ENCODE measurements at regions not wholly inside any gene's neighbourhood (a gene's known extent, or its start where the extent isn't known, plus 50 kb on each side); places are given as distances from the start of the nearest gene placed in this dataset.

GRCh38 chr4:45346816-45347435, 620.6 kb upstream of the GNPDA2 start:
- no peak for TF ChIP-seq TOX (CRISPR knock-in tag; IDR thresholded peaks at IDR 0.05; ENCODE audit: borderline replicate concordance)
- TF ChIP-seq TSHZ2 (CRISPR knock-in tag; IDR thresholded peaks at IDR 0.05) = no peak
- no peak for TF ChIP-seq TCF4 (CRISPR knock-in tag; IDR thresholded peaks at IDR 0.05; ENCODE audit: borderline replicate concordance)
- TF ChIP-seq PATZ1 (CRISPR knock-in tag; IDR thresholded peaks at IDR 0.05; ENCODE audit: borderline replicate concordance) = no peak
- TF ChIP-seq ZC3H10 (CRISPR knock-in tag; IDR thresholded peaks at IDR 0.05) = no peak
- TF ChIP-seq ZNF70 (CRISPR knock-in tag; IDR thresholded peaks at IDR 0.05) = no peak
- TF ChIP-seq ISL1 (CRISPR knock-in tag; IDR thresholded peaks at IDR 0.05) = no peak
- no peak for TF ChIP-seq PPARA (CRISPR knock-in tag; IDR thresholded peaks at IDR 0.05; ENCODE audit: borderline replicate concordance)
- TF ChIP-seq ARNTL (CRISPR knock-in tag; IDR thresholded peaks at IDR 0.05; ENCODE audit: borderline replicate concordance, low read depth) = no peak
- no peak for TF ChIP-seq RARB (CRISPR knock-in tag; IDR thresholded peaks at IDR 0.05)
- TF ChIP-seq SNAI2 (CRISPR knock-in tag; IDR thresholded peaks at IDR 0.05) = no peak
- TF ChIP-seq ZNF565 (CRISPR knock-in tag; conservative IDR thresholded peaks at IDR 0.05; ENCODE audit: low read depth) = no peak
- TF ChIP-seq ZNF8 (CRISPR knock-in tag; IDR thresholded peaks at IDR 0.05) = no peak
- TF ChIP-seq ZFP30 (CRISPR knock-in tag; IDR thresholded peaks at IDR 0.05) = no peak
- TF ChIP-seq, protein P1, sequence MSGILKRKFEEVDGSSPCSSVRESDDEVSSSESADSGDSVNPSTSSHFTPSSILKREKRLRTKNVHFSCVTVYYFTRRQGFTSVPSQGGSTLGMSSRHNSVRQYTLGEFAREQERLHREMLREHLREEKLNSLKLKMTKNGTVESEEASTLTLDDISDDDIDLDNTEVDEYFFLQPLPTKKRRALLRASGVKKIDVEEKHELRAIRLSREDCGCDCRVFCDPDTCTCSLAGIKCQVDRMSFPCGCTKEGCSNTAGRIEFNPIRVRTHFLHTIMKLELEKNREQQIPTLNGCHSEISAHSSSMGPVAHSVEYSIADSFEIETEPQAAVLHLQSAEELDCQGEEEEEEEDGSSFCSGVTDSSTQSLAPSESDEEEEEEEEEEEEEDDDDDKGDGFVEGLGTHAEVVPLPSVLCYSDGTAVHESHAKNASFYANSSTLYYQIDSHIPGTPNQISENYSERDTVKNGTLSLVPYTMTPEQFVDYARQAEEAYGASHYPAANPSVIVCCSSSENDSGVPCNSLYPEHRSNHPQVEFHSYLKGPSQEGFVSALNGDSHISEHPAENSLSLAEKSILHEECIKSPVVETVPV (CRISPR knock-in tag; IDR thresholded peaks at IDR 0.05) = no peak
- no peak for ATAC-seq

GRCh38 chr4:45345558-45345957, 619.2 kb upstream of the GNPDA2 start:
- TF ChIP-seq RARB (CRISPR knock-in tag; IDR thresholded peaks at IDR 0.05) (no peak), PPARA (CRISPR knock-in tag; IDR thresholded peaks at IDR 0.05; ENCODE audit: borderline replicate concordance) (no peak)
- ATAC-seq = no peak

DNA sequence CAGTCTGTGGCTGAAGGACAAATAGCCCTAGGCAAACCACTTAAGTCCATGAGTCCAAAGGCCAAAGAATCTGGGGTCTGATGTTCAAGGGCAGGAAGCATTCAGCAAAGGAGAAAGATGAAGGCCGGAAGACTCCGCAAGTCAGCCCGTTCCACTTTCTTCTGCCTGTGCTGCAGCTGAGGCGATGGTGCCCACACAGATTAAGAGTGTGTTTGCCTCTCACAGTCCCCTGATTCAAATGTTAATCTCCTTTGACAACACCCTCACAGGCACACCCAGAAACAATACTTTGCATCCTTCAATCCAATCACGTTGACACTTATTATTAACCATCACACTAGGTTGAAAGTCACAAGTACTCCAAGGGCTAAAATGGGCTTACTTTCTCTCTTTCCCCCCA, 605.4 kb upstream of the GNPDA2 start:
- TF ChIP-seq RARB (CRISPR knock-in tag; IDR thresholded peaks at IDR 0.05) (no peak), BACH2 (CRISPR knock-in tag; IDR thresholded peaks at IDR 0.05; ENCODE audit: borderline replicate concordance) (no peak), PATZ1 (CRISPR knock-in tag; IDR thresholded peaks at IDR 0.05; ENCODE audit: borderline replicate concordance) (no peak), TSHZ2 (CRISPR knock-in tag; IDR thresholded peaks at IDR 0.05) (no peak), ZC3H10 (CRISPR knock-in tag; IDR thresholded peaks at IDR 0.05) (no peak), TOX (CRISPR knock-in tag; IDR thresholded peaks at IDR 0.05; ENCODE audit: borderline replicate concordance) (no peak), ISL1 (CRISPR knock-in tag; IDR thresholded peaks at IDR 0.05) (no peak), ZNF70 (CRISPR knock-in tag; IDR thresholded peaks at IDR 0.05) (no peak), PPARA (CRISPR knock-in tag; IDR thresholded peaks at IDR 0.05; ENCODE audit: borderline replicate concordance) (no peak), ZFP3 (CRISPR knock-in tag; IDR thresholded peaks at IDR 0.05) (no peak), SNAI2 (CRISPR knock-in tag; IDR thresholded peaks at IDR 0.05) (no peak), ARNTL (CRISPR knock-in tag; IDR thresholded peaks at IDR 0.05; ENCODE audit: borderline replicate concordance, low read depth) (no peak), ZNF565 (CRISPR knock-in tag; conservative IDR thresholded peaks at IDR 0.05; ENCODE audit: low read depth) (no peak), CSDC2 (CRISPR knock-in tag; IDR thresholded peaks at IDR 0.05) (no peak), POU6F1 (CRISPR knock-in tag; IDR thresholded peaks at IDR 0.05; ENCODE audit: borderline replicate concordance, low read depth) (no peak), ZNF8 (CRISPR knock-in tag; IDR thresholded peaks at IDR 0.05) (no peak), OSR1 (CRISPR knock-in tag; IDR thresholded peaks at IDR 0.05) (no peak)
- no peak for ATAC-seq

All from SK-N-SH treated with all-trans-retinoic acid at 6 μM for 48 hours (cell line).